Muscle layer of duodenum (tissue), 2 donors: ENCODE measurements at regions not wholly inside any gene's neighbourhood (a gene's known extent, or its start where the extent isn't known, plus 50 kb on each side); places are given as distances from the start of the nearest gene placed in this dataset.

ENCODE experiments used
- H3K27ac ChIP-seq: one replicate; pipeline ENCODE4 v1.7.0; 2013; ENCODE audit warnings: mild to moderate bottlenecking, low read length
- H3K27me3 ChIP-seq: one replicate; pipeline ENCODE4 v1.7.0; 2013; ENCODE audit warnings: low read depth, mild to moderate bottlenecking, control low read depth, low read length
- H3K36me3 ChIP-seq, 2 donors: one replicate each; pipeline ENCODE4 v1.7.0; 2013; ENCODE audit warnings: low read length in 2 of 2, control low read depth in 1 of 2, mild to moderate bottlenecking in 1 of 2; ENCODE audit not compliant: insufficient read depth in 2 of 2, control insufficient read depth in 1 of 2
- H3K4me1 ChIP-seq, 2 donors: one replicate each; pipeline ENCODE4 v1.7.0; 2013; ENCODE audit warnings: low read length in 2 of 2, mild to moderate bottlenecking in 2 of 2, control low read depth in 1 of 2, moderate library complexity in 1 of 2; ENCODE audit not compliant: insufficient read depth in 2 of 2, control insufficient read depth in 1 of 2
- H3K4me3 ChIP-seq, 2 donors: one replicate each; pipeline ENCODE4 v1.7.0; 2013; ENCODE audit warnings: low read length in 2 of 2, low read depth in 1 of 2, mild to moderate bottlenecking in 1 of 2
- H3K9me3 ChIP-seq, 2 donors: one replicate each; pipeline ENCODE4 v1.7.0; 2013; ENCODE audit warnings: low read length in 2 of 2, control low read depth in 1 of 2, mild to moderate bottlenecking in 1 of 2; ENCODE audit not compliant: control insufficient read depth in 1 of 2
- donor health status: healthy.

GRCh38 chr13:55402870-55403269 lies 1737.8 kb upstream of the PRR20A start:
- no peak overlapping the region for H3K27ac ChIP-seq
- no peaks in the 10 kb centered on the region for H3K36me3 ChIP-seq
- H3K4me3 ChIP-seq, result no peak overlapping the region
- no peaks in the 10 kb centered on the region for H3K27me3 ChIP-seq
- no peaks in the 10 kb centered on the region for H3K4me1 ChIP-seq
- H3K9me3 ChIP-seq, result no peaks in the 10 kb centered on the region

- H3K9me3 ChIP-seq, result no peaks in the 10 kb centered on the region
- no peak overlapping the region for H3K27ac ChIP-seq
- H3K27me3 ChIP-seq, result no peaks in the 10 kb centered on the region
- H3K4me3 ChIP-seq, result no peak overlapping the region
- H3K36me3 ChIP-seq, result no peaks in the 10 kb centered on the region
- H3K4me1 ChIP-seq, result no peaks in the 10 kb centered on the region
Observed at GRCh38 chr13:55403887-55404487, 1736.7 kb upstream of the PRR20A start.

- no peaks in the 10 kb centered on the region for H3K4me1 ChIP-seq
- no peak overlapping the region for H3K4me3 ChIP-seq
- H3K27ac ChIP-seq, result no peak overlapping the region
- H3K27me3 ChIP-seq, result no peaks in the 10 kb centered on the region
- H3K9me3 ChIP-seq, result no peaks in the 10 kb centered on the region
- no peaks in the 10 kb centered on the region for H3K36me3 ChIP-seq
Observed at GRCh38 chr13:55410398-55411330, 1730.1 kb upstream of the PRR20A start.

- no peaks in the 10 kb centered on the region for H3K36me3 ChIP-seq
- no peaks in the 10 kb centered on the region for H3K4me1 ChIP-seq
- no peak overlapping the region for H3K27ac ChIP-seq
Observed at GRCh38 chr13:55418095-55418494, 1722.6 kb upstream of the PRR20A start.

GRCh38 chr13:55432814-55433213 lies 1707.9 kb upstream of the PRR20A start:
- no peaks in the 10 kb centered on the region for H3K36me3 ChIP-seq
- H3K4me1 ChIP-seq, result no peaks in the 10 kb centered on the region
- no peaks in the 10 kb centered on the region for H3K27me3 ChIP-seq
- H3K27ac ChIP-seq, result no peak overlapping the region
- H3K4me3 ChIP-seq, result no peak overlapping the region
- peaks cover 0 to 4% of the 10 kb centered on the region in 2 donors for H3K9me3 ChIP-seq

More at GRCh38 chr13:55418095-55418494, 1722.6 kb upstream of the PRR20A start:
- no peak overlapping the region for H3K4me3 ChIP-seq
- no peaks in the 10 kb centered on the region for H3K27me3 ChIP-seq
- no peaks in the 10 kb centered on the region for H3K9me3 ChIP-seq

GRCh38 chr13:55437162-55437561 lies 1703.6 kb upstream of the PRR20A start:
- Histone ChIP-seq H3K36me3 (no peaks in the 10 kb centered on the region), H3K27ac (no peak overlapping the region), H3K4me1 (no peaks in the 10 kb centered on the region), H3K9me3 (peaks cover 0 to 4% of the 10 kb centered on the region in 2 donors), H3K4me3 (no peak overlapping the region), H3K27me3 (no peaks in the 10 kb centered on the region)

GRCh38 chr13:55439450-55439849 lies 1701.3 kb upstream of the PRR20A start:
- Histone ChIP-seq H3K4me3 (no peak overlapping the region), H3K27ac (no peak overlapping the region), H3K4me1 (no peaks in the 10 kb centered on the region), H3K9me3 (peaks cover 0 to 4% of the 10 kb centered on the region in 2 donors), H3K36me3 (no peaks in the 10 kb centered on the region), H3K27me3 (no peaks in the 10 kb centered on the region)

- Histone ChIP-seq H3K27ac (no peak overlapping the region), H3K9me3 (no peaks in the 10 kb centered on the region), H3K27me3 (no peaks in the 10 kb centered on the region), H3K4me1 (no peaks in the 10 kb centered on the region), H3K36me3 (no peaks in the 10 kb centered on the region), H3K4me3 (no peak overlapping the region)
Observed at GRCh38 chr13:55440465-55441085, 1700.1 kb upstream of the PRR20A start.

GRCh38 chr13:55464222-55464621 lies 1676.5 kb upstream of the PRR20A start:
- Histone ChIP-seq H3K36me3 (no peaks in the 10 kb centered on the region), H3K4me3 (no peak overlapping the region), H3K27me3 (no peaks in the 10 kb centered on the region), H3K27ac (no peak overlapping the region), H3K9me3 (no peaks in the 10 kb centered on the region), H3K4me1 (no peaks in the 10 kb centered on the region)

- no peak overlapping the region for H3K27ac ChIP-seq
Observed at GRCh38 chr13:55467476-55467875, 1673.2 kb upstream of the PRR20A start.

GRCh38 chr13:55483626-55484158 lies 1657.0 kb upstream of the PRR20A start:
- H3K9me3 ChIP-seq, result no peaks in the 10 kb centered on the region
- no peaks in the 10 kb centered on the region for H3K36me3 ChIP-seq
- no peak overlapping the region for H3K4me3 ChIP-seq
- no peaks in the 10 kb centered on the region for H3K27me3 ChIP-seq
- H3K27ac ChIP-seq, result no peak overlapping the region
- H3K4me1 ChIP-seq, result no peaks in the 10 kb centered on the region

More at GRCh38 chr13:55467476-55467875, 1673.2 kb upstream of the PRR20A start:
- Histone ChIP-seq H3K27me3 (no peaks in the 10 kb centered on the region), H3K4me3 (no peak overlapping the region), H3K4me1 (no peaks in the 10 kb centered on the region), H3K9me3 (no peaks in the 10 kb centered on the region), H3K36me3 (no peaks in the 10 kb centered on the region)
